ENCODE measurements at regions not wholly inside any gene's neighbourhood (a gene's known extent, or its start where the extent isn't known, plus 50 kb on each side); places are given as distances from the start of the nearest gene placed in this dataset.

DNA sequence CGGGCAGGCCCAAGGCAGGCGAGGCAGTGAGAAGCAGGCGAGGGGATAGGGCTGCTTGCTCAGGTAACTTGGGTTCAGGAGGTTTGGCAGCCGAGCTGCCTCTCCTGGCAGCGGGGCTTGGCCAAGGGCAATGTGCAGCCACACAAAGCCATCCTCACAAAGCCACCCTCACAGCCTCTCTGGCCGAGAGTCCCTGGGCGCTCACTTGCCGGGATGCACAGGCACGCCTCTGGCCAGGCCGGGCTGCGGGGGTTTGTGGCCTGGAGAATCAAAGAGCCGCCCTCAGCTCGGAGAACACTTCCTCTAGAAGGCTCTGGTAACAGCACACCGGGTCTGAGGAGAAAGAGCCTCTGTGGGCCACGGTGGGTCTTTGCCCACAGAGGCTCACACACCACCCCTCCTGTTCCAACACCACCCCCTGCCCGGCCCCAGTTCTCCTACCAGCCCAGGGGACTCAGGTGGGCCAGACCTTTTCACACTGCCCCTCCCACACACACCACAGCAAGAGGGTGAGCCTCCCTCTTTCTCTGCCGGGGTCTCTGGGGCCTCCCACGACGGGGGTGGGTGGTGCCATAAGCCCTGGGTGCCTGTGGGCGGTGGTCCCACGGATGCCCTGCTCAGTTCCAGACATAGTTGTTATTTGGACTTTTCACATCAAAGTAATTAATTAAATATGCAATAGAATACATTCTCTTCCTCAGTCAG is 186.9 kb downstream of the ZFP36L2 start:
- TF ChIP-seq, protein P1, sequence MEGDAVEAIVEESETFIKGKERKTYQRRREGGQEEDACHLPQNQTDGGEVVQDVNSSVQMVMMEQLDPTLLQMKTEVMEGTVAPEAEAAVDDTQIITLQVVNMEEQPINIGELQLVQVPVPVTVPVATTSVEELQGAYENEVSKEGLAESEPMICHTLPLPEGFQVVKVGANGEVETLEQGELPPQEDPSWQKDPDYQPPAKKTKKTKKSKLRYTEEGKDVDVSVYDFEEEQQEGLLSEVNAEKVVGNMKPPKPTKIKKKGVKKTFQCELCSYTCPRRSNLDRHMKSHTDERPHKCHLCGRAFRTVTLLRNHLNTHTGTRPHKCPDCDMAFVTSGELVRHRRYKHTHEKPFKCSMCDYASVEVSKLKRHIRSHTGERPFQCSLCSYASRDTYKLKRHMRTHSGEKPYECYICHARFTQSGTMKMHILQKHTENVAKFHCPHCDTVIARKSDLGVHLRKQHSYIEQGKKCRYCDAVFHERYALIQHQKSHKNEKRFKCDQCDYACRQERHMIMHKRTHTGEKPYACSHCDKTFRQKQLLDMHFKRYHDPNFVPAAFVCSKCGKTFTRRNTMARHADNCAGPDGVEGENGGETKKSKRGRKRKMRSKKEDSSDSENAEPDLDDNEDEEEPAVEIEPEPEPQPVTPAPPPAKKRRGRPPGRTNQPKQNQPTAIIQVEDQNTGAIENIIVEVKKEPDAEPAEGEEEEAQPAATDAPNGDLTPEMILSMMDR (optimal IDR thresholded peaks at IDR 0.05 in 1 of 3, IDR thresholded peaks at IDR 0.05 in 1 of 3, conservative IDR thresholded peaks at IDR 0.05 in 1 of 3; ENCODE audit: extremely low read depth in 1 of 3, insufficient read depth in 2 of 3, low read length in 3 of 3), result no peak
- no peak for TF ChIP-seq EZH2 (IDR thresholded peaks at IDR 0.05; ENCODE audit: low read length)

Data from keratinocyte (primary cell).